ENCODE measurements at regions not wholly inside any gene's neighbourhood (a gene's known extent, or its start where the extent isn't known, plus 50 kb on each side); places are given as distances from the start of the nearest gene placed in this dataset.

- ATAC-seq, result no peak
- POLR2A ChIA-PET, result no interaction called here
- Mint-ChIP-seq H3K36me3 (no peaks in the 10 kb centered on the region), H3K4me1 (no peaks in the 10 kb centered on the region), H3K27me3 (ENCODE audit: low read depth) (no peaks in the 10 kb centered on the region; the same call in 1 of the 2 replicates), H3K9me3 (peaks cover 4% of the 10 kb centered on the region; the same call in 1 of the 2 replicates), H3K27ac (no peak overlapping the region), H3K4me3 (no peak overlapping the region)
- no peak for DNase-seq (ENCODE audit: low spot score)
- TF ChIP-seq, protein P1, sequence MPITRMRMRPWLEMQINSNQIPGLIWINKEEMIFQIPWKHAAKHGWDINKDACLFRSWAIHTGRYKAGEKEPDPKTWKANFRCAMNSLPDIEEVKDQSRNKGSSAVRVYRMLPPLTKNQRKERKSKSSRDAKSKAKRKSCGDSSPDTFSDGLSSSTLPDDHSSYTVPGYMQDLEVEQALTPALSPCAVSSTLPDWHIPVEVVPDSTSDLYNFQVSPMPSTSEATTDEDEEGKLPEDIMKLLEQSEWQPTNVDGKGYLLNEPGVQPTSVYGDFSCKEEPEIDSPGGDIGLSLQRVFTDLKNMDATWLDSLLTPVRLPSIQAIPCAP (CRISPR knock-in tag; IDR thresholded peaks at IDR 0.05), result no peak
- no peak for TF ChIP-seq HMGA2 (CRISPR knock-in tag; IDR thresholded peaks at IDR 0.05)
- TF ChIP-seq NR2C2 (CRISPR knock-in tag; IDR thresholded peaks at IDR 0.05), result no peak
- CTCF ChIA-PET, result no interaction called here
These were observed 372.5 kb downstream of the CAAP1 start for GRCh38 chr9:26520141-26520540.

DNA sequence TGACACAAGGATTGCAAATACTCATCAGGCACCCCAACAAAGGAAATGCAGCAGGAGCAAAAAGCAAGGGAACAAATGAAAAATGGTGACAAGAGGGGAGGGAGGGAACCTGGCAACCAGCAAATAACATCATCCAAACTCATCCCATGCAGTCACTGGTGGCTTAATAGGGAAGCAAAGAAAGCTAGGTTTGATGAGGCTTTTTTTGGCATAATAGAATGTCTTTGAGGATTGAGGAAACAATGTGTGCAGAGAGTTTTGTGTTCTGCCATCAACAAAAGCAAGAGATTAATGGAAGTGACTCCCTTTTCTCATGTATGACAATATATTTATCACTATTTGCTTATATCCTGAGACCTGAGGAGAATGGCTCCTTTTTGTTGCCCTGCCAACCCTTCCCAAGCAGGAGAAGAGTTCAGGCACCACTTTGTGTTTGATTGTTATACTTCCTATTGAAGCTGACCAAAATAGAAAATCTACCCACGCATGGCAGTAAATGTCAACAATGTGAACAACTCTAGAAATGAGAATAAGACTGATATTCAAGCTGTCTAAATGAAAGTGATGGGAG lies 375.7 kb downstream of the CAAP1 start:
- TF ChIP-seq, protein P2, sequence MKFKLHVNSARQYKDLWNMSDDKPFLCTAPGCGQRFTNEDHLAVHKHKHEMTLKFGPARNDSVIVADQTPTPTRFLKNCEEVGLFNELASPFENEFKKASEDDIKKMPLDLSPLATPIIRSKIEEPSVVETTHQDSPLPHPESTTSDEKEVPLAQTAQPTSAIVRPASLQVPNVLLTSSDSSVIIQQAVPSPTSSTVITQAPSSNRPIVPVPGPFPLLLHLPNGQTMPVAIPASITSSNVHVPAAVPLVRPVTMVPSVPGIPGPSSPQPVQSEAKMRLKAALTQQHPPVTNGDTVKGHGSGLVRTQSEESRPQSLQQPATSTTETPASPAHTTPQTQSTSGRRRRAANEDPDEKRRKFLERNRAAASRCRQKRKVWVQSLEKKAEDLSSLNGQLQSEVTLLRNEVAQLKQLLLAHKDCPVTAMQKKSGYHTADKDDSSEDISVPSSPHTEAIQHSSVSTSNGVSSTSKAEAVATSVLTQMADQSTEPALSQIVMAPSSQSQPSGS (CRISPR knock-in tag; IDR thresholded peaks at IDR 0.05; ENCODE audit: borderline replicate concordance, low read depth), result no peak
- TF ChIP-seq, protein P3, sequence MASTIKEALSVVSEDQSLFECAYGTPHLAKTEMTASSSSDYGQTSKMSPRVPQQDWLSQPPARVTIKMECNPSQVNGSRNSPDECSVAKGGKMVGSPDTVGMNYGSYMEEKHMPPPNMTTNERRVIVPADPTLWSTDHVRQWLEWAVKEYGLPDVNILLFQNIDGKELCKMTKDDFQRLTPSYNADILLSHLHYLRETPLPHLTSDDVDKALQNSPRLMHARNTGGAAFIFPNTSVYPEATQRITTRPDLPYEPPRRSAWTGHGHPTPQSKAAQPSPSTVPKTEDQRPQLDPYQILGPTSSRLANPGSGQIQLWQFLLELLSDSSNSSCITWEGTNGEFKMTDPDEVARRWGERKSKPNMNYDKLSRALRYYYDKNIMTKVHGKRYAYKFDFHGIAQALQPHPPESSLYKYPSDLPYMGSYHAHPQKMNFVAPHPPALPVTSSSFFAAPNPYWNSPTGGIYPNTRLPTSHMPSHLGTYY (CRISPR knock-in tag; IDR thresholded peaks at IDR 0.05), result no peak
- no peak for TF ChIP-seq ESRRA (CRISPR knock-in tag; IDR thresholded peaks at IDR 0.05; ENCODE audit: borderline replicate concordance)
- no peak for TF ChIP-seq NFATC4 (CRISPR knock-in tag; IDR thresholded peaks at IDR 0.05)
- TF ChIP-seq PRRX2 (CRISPR knock-in tag; IDR thresholded peaks at IDR 0.05), result no peak
- no peak for TF ChIP-seq SOX15 (CRISPR knock-in tag; IDR thresholded peaks at IDR 0.05)
- no peak for TF ChIP-seq SMAD3 (CRISPR knock-in tag; IDR thresholded peaks at IDR 0.05; ENCODE audit: borderline replicate concordance)
- no peak for TF ChIP-seq NR1H2 (CRISPR knock-in tag; IDR thresholded peaks at IDR 0.05)
- no peak for TF ChIP-seq CREB1 (CRISPR knock-in tag; IDR thresholded peaks at IDR 0.05)
- TF ChIP-seq, protein P4, sequence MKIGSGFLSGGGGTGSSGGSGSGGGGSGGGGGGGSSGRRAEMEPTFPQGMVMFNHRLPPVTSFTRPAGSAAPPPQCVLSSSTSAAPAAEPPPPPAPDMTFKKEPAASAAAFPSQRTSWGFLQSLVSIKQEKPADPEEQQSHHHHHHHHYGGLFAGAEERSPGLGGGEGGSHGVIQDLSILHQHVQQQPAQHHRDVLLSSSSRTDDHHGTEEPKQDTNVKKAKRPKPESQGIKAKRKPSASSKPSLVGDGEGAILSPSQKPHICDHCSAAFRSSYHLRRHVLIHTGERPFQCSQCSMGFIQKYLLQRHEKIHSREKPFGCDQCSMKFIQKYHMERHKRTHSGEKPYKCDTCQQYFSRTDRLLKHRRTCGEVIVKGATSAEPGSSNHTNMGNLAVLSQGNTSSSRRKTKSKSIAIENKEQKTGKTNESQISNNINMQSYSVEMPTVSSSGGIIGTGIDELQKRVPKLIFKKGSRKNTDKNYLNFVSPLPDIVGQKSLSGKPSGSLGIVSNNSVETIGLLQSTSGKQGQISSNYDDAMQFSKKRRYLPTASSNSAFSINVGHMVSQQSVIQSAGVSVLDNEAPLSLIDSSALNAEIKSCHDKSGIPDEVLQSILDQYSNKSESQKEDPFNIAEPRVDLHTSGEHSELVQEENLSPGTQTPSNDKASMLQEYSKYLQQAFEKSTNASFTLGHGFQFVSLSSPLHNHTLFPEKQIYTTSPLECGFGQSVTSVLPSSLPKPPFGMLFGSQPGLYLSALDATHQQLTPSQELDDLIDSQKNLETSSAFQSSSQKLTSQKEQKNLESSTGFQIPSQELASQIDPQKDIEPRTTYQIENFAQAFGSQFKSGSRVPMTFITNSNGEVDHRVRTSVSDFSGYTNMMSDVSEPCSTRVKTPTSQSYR (CRISPR knock-in tag; IDR thresholded peaks at IDR 0.05), result no peak
- no peak for TF ChIP-seq IRF2 (CRISPR knock-in tag; IDR thresholded peaks at IDR 0.05; ENCODE audit: borderline replicate concordance, low read depth)
- no peak for TF ChIP-seq HMGXB4 (CRISPR knock-in tag; IDR thresholded peaks at IDR 0.05)
- TF ChIP-seq, protein P5, sequence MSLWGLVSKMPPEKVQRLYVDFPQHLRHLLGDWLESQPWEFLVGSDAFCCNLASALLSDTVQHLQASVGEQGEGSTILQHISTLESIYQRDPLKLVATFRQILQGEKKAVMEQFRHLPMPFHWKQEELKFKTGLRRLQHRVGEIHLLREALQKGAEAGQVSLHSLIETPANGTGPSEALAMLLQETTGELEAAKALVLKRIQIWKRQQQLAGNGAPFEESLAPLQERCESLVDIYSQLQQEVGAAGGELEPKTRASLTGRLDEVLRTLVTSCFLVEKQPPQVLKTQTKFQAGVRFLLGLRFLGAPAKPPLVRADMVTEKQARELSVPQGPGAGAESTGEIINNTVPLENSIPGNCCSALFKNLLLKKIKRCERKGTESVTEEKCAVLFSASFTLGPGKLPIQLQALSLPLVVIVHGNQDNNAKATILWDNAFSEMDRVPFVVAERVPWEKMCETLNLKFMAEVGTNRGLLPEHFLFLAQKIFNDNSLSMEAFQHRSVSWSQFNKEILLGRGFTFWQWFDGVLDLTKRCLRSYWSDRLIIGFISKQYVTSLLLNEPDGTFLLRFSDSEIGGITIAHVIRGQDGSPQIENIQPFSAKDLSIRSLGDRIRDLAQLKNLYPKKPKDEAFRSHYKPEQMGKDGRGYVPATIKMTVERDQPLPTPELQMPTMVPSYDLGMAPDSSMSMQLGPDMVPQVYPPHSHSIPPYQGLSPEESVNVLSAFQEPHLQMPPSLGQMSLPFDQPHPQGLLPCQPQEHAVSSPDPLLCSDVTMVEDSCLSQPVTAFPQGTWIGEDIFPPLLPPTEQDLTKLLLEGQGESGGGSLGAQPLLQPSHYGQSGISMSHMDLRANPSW (CRISPR knock-in tag; conservative IDR thresholded peaks at IDR 0.05; ENCODE audit: low read depth), result no peak
- TF ChIP-seq, protein P6, sequence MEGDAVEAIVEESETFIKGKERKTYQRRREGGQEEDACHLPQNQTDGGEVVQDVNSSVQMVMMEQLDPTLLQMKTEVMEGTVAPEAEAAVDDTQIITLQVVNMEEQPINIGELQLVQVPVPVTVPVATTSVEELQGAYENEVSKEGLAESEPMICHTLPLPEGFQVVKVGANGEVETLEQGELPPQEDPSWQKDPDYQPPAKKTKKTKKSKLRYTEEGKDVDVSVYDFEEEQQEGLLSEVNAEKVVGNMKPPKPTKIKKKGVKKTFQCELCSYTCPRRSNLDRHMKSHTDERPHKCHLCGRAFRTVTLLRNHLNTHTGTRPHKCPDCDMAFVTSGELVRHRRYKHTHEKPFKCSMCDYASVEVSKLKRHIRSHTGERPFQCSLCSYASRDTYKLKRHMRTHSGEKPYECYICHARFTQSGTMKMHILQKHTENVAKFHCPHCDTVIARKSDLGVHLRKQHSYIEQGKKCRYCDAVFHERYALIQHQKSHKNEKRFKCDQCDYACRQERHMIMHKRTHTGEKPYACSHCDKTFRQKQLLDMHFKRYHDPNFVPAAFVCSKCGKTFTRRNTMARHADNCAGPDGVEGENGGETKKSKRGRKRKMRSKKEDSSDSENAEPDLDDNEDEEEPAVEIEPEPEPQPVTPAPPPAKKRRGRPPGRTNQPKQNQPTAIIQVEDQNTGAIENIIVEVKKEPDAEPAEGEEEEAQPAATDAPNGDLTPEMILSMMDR (IDR thresholded peaks at IDR 0.05), result no peak
- no peak for DNase-seq (ENCODE audit: low spot score)
- Mint-ChIP-seq H3K4me3 (no peak overlapping the region), H3K27me3 (ENCODE audit: low read depth) (no peaks in the 10 kb centered on the region; the same call in 1 of the 2 replicates), H3K36me3 (no peaks in the 10 kb centered on the region), H3K9me3 (peaks cover 3% of the 10 kb centered on the region; the same call in 1 of the 2 replicates), H3K4me1 (no peaks in the 10 kb centered on the region), H3K27ac (no peak overlapping the region)
- CTCF ChIA-PET, result interaction anchor here (1.2 kb wide), 1 partner anchor 15 kb away, joined by 5 read pairs; no protein-coding TSS in a partner anchor
- POLR2A ChIA-PET, result no interaction called here
- no peak for ATAC-seq
